Thyroid gland (tissue), 4 donors: ENCODE measurements at regions not wholly inside any gene's neighbourhood (a gene's known extent, or its start where the extent isn't known, plus 50 kb on each side); places are given as distances from the start of the nearest gene placed in this dataset.

Source experiments
- POLR2A ChIP-seq, 2 donors: fragments of 450-650 bp; IDR thresholded peaks; one replicate each; pipeline ENCODE4 v1.6.1; 2017; ENCODE audit warnings: antibody characterized with exemption in 2 of 2, mild to moderate bottlenecking in 2 of 2, moderate library complexity in 1 of 2
- TF ChIP-seq, protein P1 (sequence below), 6 experiments: fragments of 200-600 bp in 3 of 6; fragments of 450-650 bp in 3 of 6; sonication (generic) in 3 of 6; IDR thresholded peaks; one replicate each; pipeline ENCODE4 v1.5.1; 2016 to 2019; ENCODE audit warnings: antibody characterized with exemption in 6 of 6, mild to moderate bottlenecking in 2 of 6, inconsistent platforms in 1 of 6, moderate library complexity in 1 of 6

GRCh38 chr6:147138835-147139234 is 65.4 kb upstream of the STXBP5 start:
- TF ChIP-seq, protein P1, sequence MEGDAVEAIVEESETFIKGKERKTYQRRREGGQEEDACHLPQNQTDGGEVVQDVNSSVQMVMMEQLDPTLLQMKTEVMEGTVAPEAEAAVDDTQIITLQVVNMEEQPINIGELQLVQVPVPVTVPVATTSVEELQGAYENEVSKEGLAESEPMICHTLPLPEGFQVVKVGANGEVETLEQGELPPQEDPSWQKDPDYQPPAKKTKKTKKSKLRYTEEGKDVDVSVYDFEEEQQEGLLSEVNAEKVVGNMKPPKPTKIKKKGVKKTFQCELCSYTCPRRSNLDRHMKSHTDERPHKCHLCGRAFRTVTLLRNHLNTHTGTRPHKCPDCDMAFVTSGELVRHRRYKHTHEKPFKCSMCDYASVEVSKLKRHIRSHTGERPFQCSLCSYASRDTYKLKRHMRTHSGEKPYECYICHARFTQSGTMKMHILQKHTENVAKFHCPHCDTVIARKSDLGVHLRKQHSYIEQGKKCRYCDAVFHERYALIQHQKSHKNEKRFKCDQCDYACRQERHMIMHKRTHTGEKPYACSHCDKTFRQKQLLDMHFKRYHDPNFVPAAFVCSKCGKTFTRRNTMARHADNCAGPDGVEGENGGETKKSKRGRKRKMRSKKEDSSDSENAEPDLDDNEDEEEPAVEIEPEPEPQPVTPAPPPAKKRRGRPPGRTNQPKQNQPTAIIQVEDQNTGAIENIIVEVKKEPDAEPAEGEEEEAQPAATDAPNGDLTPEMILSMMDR (IDR thresholded peaks at IDR 0.05) = no peak
- TF ChIP-seq POLR2A (IDR thresholded peaks at IDR 0.05) = no peak
